ENCODE measurements at regions not wholly inside any gene's neighbourhood (a gene's known extent, or its start where the extent isn't known, plus 50 kb on each side); places are given as distances from the start of the nearest gene placed in this dataset.
"Not testable (repeated sequence)": the region's sequence is repeated elsewhere in the genome, so short reads cannot be mapped to it uniquely, and the experiment has no call there.

DNA sequence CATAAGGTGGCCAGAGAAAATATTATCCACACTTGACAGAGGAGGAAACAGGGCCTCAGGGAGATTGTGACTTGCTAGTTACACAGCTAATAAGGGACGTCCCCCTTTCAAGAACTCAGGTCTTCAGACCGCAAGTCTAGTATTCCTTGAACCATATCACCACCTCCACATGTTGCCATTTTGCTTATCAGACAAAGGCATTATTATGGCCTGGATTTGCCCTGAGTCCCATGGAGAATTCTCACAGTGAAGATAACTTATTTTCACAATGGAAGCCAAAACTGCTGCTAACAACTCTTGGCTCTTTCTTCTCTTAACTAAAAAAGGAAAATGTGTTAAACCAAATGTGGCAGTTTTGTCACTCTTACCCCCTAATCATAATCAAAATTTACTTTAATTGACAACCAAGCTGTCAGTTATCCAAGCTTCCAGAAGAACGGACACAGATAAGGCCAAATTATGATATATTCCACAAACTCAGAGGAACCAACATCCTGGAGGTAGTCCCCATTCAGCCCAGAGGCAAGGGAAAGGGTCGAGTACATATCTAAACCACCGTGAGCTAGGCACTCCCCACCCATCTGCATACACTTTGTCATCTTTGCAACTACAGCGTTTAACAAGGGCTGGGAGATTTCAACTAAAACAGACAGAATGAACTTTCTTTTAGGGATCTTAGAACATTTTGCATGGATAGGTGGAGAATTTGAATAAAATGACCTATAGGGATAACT, 63.6 kb upstream of the THBS1 start:
- TF ChIP-seq, protein P1, sequence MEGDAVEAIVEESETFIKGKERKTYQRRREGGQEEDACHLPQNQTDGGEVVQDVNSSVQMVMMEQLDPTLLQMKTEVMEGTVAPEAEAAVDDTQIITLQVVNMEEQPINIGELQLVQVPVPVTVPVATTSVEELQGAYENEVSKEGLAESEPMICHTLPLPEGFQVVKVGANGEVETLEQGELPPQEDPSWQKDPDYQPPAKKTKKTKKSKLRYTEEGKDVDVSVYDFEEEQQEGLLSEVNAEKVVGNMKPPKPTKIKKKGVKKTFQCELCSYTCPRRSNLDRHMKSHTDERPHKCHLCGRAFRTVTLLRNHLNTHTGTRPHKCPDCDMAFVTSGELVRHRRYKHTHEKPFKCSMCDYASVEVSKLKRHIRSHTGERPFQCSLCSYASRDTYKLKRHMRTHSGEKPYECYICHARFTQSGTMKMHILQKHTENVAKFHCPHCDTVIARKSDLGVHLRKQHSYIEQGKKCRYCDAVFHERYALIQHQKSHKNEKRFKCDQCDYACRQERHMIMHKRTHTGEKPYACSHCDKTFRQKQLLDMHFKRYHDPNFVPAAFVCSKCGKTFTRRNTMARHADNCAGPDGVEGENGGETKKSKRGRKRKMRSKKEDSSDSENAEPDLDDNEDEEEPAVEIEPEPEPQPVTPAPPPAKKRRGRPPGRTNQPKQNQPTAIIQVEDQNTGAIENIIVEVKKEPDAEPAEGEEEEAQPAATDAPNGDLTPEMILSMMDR (IDR thresholded peaks at IDR 0.05; ENCODE audit: low read depth, low read length), result no peak

DNA sequence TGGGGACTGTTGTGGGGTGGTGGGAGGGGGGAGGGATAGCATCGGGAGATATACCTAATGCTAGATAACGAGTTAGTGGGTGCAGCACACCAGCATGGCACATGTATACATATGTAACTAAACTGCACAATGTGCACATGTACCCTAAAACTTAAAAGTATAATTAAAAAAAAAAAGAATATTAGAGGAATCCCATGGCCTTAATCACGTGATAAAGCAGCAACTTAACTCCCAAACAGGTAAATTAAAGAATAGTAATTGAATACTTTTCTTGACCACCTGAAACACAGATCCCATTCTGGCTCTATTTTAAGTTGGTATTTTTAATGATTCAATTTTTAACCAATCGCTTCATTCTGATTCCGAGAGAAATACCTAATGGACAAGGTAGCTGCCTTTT, 56.9 kb upstream of the THBS1 start:
- H3K4me3 ChIP-seq (ENCODE audit: low read depth, low read length); in situ Hi-C loops (cut with HindIII; ENCODE audit: low sequenced_read_pairs); DNase-seq (ENCODE audit: low read depth, low spot score): not testable (repeated sequence)

More for the DNA sequence above, 63.6 kb upstream of the THBS1 start:
- in situ Hi-C loops (cut with HindIII; ENCODE audit: low sequenced_read_pairs), result no loop called here
- DNase-seq (ENCODE audit: low read depth, low spot score), result no peak
- H3K4me3 ChIP-seq (ENCODE audit: low read depth, low read length), result no peak overlapping the region

DNA sequence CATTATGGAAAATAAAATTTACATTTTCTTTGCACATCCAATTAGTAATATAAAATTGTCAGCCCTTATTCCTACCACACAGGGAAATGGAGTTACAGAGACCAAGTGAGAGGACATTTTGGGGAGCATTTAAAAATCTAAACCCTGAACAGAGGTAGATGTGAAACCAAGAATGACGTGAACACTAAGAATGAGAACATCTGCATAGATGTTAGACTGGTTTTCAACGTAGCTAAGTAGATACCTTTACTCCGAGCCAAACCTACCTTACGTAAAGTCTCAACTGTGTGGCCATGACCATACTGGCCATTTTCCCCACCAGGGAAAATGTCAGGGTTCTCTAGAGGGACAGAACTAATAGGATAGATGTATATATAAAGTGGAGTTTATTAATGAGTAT, 51.4 kb upstream of the THBS1 start:
- TF ChIP-seq, protein P1 (IDR thresholded peaks at IDR 0.05; ENCODE audit: low read depth, low read length), result no peak
- no peak overlapping the region for H3K4me3 ChIP-seq (ENCODE audit: low read depth, low read length)
- in situ Hi-C loops (cut with HindIII; ENCODE audit: low sequenced_read_pairs), result no loop called here
- DNase-seq (ENCODE audit: low read depth, low spot score), result no peak

DNA sequence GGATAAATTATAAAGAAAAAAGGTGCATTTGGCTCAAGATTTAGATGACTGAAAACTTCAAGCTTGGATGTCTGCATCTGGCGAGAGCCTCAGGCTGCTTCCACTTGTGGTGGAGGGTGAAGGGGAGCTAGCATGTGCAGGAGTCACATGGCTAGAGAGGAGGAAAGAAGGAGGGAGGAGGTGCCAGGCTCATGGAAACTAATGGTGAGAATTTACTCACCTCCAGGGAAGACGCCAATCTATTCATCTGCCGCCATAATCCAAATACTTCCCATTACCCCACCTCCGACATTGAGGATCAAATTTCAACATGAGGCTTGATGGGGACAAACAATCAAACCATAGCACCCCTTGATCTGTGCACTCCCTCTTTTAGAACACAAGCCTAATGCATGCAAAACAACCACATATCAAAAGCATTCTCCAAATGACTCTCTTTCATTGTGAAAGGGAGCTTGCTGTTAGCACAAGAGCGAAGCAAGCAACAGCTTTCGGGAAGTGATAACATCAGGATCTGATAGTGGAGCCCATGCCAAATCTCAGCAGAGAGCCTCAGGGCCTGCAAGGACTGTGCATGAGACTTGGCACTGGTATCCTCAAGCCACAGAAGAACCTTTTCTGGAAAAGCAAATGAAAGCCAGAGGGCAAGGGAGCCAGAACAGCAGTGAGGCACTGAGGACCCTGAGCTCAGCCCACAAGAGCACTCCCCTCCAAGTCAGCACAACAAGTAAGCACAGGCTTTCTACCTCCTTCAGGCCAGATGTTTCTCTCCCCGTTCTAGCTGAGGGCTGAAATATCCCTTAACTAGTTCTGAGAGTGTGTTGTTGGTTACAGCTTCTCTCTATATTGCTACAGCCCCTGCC, 50.2 kb upstream of the THBS1 start:
- in situ Hi-C loops (cut with HindIII; ENCODE audit: low sequenced_read_pairs), result no loop called here
- TF ChIP-seq, protein P1 (IDR thresholded peaks at IDR 0.05; ENCODE audit: low read depth, low read length), result no peak
- H3K4me3 ChIP-seq (ENCODE audit: low read depth, low read length), result no peak overlapping the region
- DNase-seq (ENCODE audit: low read depth, low spot score), result no peak

Data from astrocyte of the spinal cord (primary cell).